Progenitor cell of endocrine pancreas (in vitro differentiated cells): ENCODE measurements at regions not wholly inside any gene's neighbourhood (a gene's known extent, or its start where the extent isn't known, plus 50 kb on each side); places are given as distances from the start of the nearest gene placed in this dataset.

Experiments
- DNase-seq: peaks from one replicate; pipeline ENCODE4 v3.0.0; 2021; ENCODE audit warnings: low spot score; ENCODE audit not compliant: unreplicated experiment
- H3K27ac Mint-ChIP-seq: 2 replicates; pipeline ENCODE4 v1.8.0; 2021; ENCODE audit warnings: mild to moderate bottlenecking, moderate library complexity, mixed read lengths
- H3K27me3 Mint-ChIP-seq: 2 replicates; pipeline ENCODE4 v1.8.0; 2021; ENCODE audit warnings: mixed read lengths
- H3K36me3 Mint-ChIP-seq: 2 replicates; pipeline ENCODE4 v1.8.0; 2022; ENCODE audit warnings: mixed read lengths; ENCODE audit not compliant: insufficient read depth
- H3K4me1 Mint-ChIP-seq: 2 replicates; pipeline ENCODE4 v1.8.0; 2021; ENCODE audit warnings: low read depth, mixed read lengths
- H3K4me3 Mint-ChIP-seq: 2 replicates; pipeline ENCODE4 v1.8.0; 2021; ENCODE audit warnings: low read depth, mild to moderate bottlenecking, moderate library complexity, mixed read lengths
- H3K9me3 Mint-ChIP-seq: 2 replicates; pipeline ENCODE4 v1.8.0; 2021; ENCODE audit warnings: low read depth, mixed read lengths
- CTCF ChIP-seq: fragments of 200-600 bp; sonication (generic); IDR thresholded peaks from one replicate; pipeline ENCODE4 v1.5.0; 2021; ENCODE audit warnings: antibody characterized with exemption, mild to moderate bottlenecking; ENCODE audit not compliant: unreplicated experiment

GRCh38 chr20:60968853-60969720, 283.0 kb upstream of the CDH4 start:
- Mint-ChIP-seq H3K36me3 (no peaks in the 10 kb centered on the region), H3K27ac (no peak overlapping the region), H3K27me3 (peaks cover 23% of the 10 kb centered on the region), H3K4me3 (no peak overlapping the region), H3K9me3 (peaks cover 2% of the 10 kb centered on the region), H3K4me1 (peaks cover 6% of the 10 kb centered on the region)
- no peak for DNase-seq
- no peak for TF ChIP-seq CTCF

DNA sequence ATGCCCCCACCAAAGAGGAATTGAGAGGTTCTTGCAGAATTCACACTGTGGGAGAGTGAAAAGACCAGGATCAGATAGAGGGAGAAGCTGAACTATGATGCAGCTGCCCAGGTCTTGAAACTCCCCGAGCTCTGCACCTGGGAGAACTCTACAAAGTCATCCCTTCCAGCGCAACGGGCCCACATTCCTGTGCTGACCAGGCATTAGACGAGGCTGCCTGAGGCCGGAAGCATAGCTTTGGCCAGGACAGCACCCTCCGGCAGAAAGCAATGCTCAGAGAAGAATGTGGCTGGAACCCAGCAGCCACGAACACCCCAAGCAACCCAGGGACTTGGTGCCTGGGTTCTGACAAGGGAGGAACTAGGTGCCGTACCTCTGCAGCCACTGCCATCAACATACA, 281.5 kb upstream of the CDH4 start:
- peaks cover 6% of the 10 kb centered on the region for H3K4me1 Mint-ChIP-seq

GRCh38 chr20:60974022-60974421, 278.0 kb upstream of the CDH4 start:
- no peak overlapping the region for H3K4me3 Mint-ChIP-seq
- H3K36me3 Mint-ChIP-seq = no peaks in the 10 kb centered on the region
- TF ChIP-seq CTCF = no peak
- no peak overlapping the region for H3K27ac Mint-ChIP-seq
- no peak for DNase-seq
- peaks cover 12% of the 10 kb centered on the region for H3K27me3 Mint-ChIP-seq
- peaks cover 6% of the 10 kb centered on the region for H3K4me1 Mint-ChIP-seq
- H3K9me3 Mint-ChIP-seq = peaks cover 2% of the 10 kb centered on the region

More for the DNA sequence above, 281.5 kb upstream of the CDH4 start:
- peaks cover 2% of the 10 kb centered on the region for H3K9me3 Mint-ChIP-seq
- H3K4me3 Mint-ChIP-seq = no peak overlapping the region
- no peak for TF ChIP-seq CTCF
- peaks cover 21% of the 10 kb centered on the region for H3K27me3 Mint-ChIP-seq
- no peak overlapping the region for H3K27ac Mint-ChIP-seq
- DNase-seq = no peak
- no peaks in the 10 kb centered on the region for H3K36me3 Mint-ChIP-seq

DNA sequence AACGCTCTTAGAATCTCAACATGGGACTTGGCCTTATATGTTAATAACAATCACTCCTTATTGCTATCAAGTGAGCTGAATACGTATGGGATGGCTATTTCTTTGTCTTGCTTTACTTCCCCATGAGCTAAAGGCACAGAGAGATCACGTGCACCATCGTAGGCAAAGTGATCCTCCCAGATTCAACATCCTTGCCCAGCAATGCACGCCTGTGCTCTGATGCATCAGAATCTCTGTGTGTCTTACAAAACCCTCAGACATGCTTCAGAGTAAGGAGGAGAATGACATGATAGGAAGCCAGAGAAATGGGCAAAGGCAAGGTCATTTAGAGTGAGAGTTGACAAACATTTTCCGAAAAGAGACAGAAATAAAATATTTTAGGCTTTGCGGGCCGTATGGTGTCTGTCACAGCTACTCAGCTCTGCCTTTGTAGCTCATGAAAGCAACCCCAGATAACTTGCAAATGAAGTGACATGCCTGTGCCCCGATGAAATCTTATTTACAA, 277.6 kb upstream of the CDH4 start:
- no peak for TF ChIP-seq CTCF
- DNase-seq = no peak
- Mint-ChIP-seq H3K27ac (no peak overlapping the region), H3K4me1 (peaks cover 6% of the 10 kb centered on the region), H3K4me3 (no peak overlapping the region), H3K9me3 (peaks cover 6% of the 10 kb centered on the region), H3K36me3 (no peaks in the 10 kb centered on the region), H3K27me3 (peaks cover 12% of the 10 kb centered on the region)

DNA sequence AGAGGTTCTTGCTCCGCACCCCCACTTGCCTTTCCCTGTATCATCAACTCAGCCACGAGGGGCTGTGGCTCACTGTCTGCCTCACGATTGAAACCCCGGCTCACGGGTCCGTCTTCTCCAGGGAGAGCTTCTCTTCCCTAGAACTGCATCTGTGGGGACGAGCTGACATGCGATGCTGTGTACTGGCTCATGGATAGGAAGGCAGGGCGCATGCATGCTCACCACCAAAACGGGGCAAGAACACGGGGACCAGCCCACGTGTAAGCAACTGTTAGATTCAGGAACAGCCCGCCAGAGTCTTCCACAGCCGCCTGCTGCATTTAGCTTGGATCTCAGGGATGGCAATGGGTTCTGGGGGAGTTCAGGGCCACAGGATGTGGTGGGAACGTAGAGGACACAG, 275.9 kb upstream of the CDH4 start:
- TF ChIP-seq CTCF = no peak
- DNase-seq = no peak
- H3K27ac Mint-ChIP-seq = no peak overlapping the region
- H3K9me3 Mint-ChIP-seq = peaks cover 19% of the 10 kb centered on the region
- no peaks in the 10 kb centered on the region for H3K36me3 Mint-ChIP-seq
- no peak overlapping the region for H3K4me3 Mint-ChIP-seq
- peaks cover 6% of the 10 kb centered on the region for H3K4me1 Mint-ChIP-seq
- peaks cover 10% of the 10 kb centered on the region for H3K27me3 Mint-ChIP-seq
